Endothelial cell of umbilical vein (primary cell): ENCODE measurements at regions not wholly inside any gene's neighbourhood (a gene's known extent, or its start where the extent isn't known, plus 50 kb on each side); places are given as distances from the start of the nearest gene placed in this dataset.
A peak's percentile ranks its signal among the peaks of the same experiment; 100 is the strongest.

ENCODE experiments used
- BruUV-seq: library from RNA; stranded (reverse); fragments of 400-500 nt; replicated peaks from 2 replicates; lab custom pipeline; 2021; lab: Mats Ljungman, UMichigan
- CTCF ChIA-PET: fragments of 300-600, 350-600 bp; sonication (Branson Sonifier 250); formaldehyde crosslinking; loops from one replicate; lab custom pipeline; 2021; ENCODE audit warnings: antibody characterized with exemption, inconsistent platforms; lab: Charles Lee
- POLR2A ChIA-PET: fragments of 300-600, 350-600 bp; sonication (Branson Sonifier 250); formaldehyde crosslinking; loops from one replicate; lab custom pipeline; 2021; ENCODE audit warnings: antibody characterized with exemption, inconsistent platforms; lab: Charles Lee
- DNase-seq: peaks from one replicate; pipeline ENCODE4 v3.0.0-alpha.2; 2011; ENCODE audit warnings: low read depth, low spot score
- FAIRE-seq: peaks from 2 replicates; lab custom pipeline; 2011; peaks lifted over from hg19 to GRCh38; lab: Jason Lieb, UNC
- H2AFZ ChIP-seq: 2 replicates; pipeline ENCODE4 v1.6.0; 2012; ENCODE audit warnings: low read depth, low read length, control low read depth, inconsistent platforms
- H3K27ac ChIP-seq: 2 replicates; pipeline ENCODE4 v1.5.1; 2011; ENCODE audit warnings: low read depth, mild to moderate bottlenecking, control low read depth, low read length, moderate library complexity; ENCODE audit not compliant: insufficient read depth
- H3K27me3 ChIP-seq, 2 experiments: 2 replicates each; pipeline versions ENCODE4 v1.6.0 to v1.6.1; 2011; ENCODE audit warnings: low read length in 2 of 2, mixed read lengths in 1 of 2; ENCODE audit not compliant: control insufficient read depth in 2 of 2, insufficient read depth in 2 of 2
- H3K36me3 ChIP-seq, 2 experiments: 2 replicates in 1 of 2; 3 replicates in 1 of 2; pipeline ENCODE4 v1.5.1; 2011; ENCODE audit warnings: low read length in 2 of 2, mild to moderate bottlenecking in 1 of 2, moderate library complexity in 1 of 2; ENCODE audit not compliant: control insufficient read depth in 2 of 2, insufficient read depth in 2 of 2; ENCODE audit errors: extremely low read depth in 1 of 2
- H3K4me1 ChIP-seq: 3 replicates; pipeline ENCODE4 v1.5.1; 2011; ENCODE audit warnings: mild to moderate bottlenecking, low read length; ENCODE audit not compliant: control insufficient read depth, insufficient read depth; ENCODE audit errors: extremely low read depth
- H3K4me2 ChIP-seq: 2 replicates; pipeline ENCODE4 v1.6.1; 2011; ENCODE audit warnings: low read length, control low read depth, mixed read lengths; ENCODE audit not compliant: insufficient read depth
- H3K4me3 ChIP-seq, 3 experiments: fragments of 200-600 bp in 1 of 3; sonication (generic), shearing (Covaris generic) in 1 of 3; replicated peaks in 1 of 3; 2 replicates each; pipeline ENCODE4 v1.5.1; 2011 to 2016; ENCODE audit warnings: control low read depth in 3 of 3, low read length in 3 of 3, mild to moderate bottlenecking in 2 of 3, inconsistent platforms in 1 of 3, low read depth in 1 of 3, moderate library complexity in 1 of 3; ENCODE audit not compliant: insufficient read depth in 1 of 3
- H3K79me2 ChIP-seq: 2 replicates; pipeline ENCODE4 v1.6.0; 2012; ENCODE audit warnings: low read length, inconsistent platforms; ENCODE audit not compliant: control insufficient read depth, insufficient read depth
- H3K9ac ChIP-seq: replicated peaks from 2 replicates; pipeline ENCODE3; 2011; ENCODE audit warnings: low read length, control low read depth; ENCODE audit not compliant: insufficient read depth; ENCODE audit errors: extremely low read depth
- H3K9me1 ChIP-seq: replicated peaks from 3 replicates; pipeline ENCODE4 v1.6.0; 2011; ENCODE audit warnings: mild to moderate bottlenecking, low read length; ENCODE audit not compliant: control insufficient read depth, insufficient read depth; ENCODE audit errors: extremely low read depth
- H3K9me3 ChIP-seq: replicated peaks from 2 replicates; pipeline ENCODE4 v1.5.1; 2012; ENCODE audit warnings: low read length, inconsistent platforms; ENCODE audit not compliant: control insufficient read depth, insufficient read depth
- H4K20me1 ChIP-seq: replicated peaks from 2 replicates; pipeline ENCODE3; 2011; ENCODE audit warnings: mild to moderate bottlenecking, low read length; ENCODE audit not compliant: control insufficient read depth, insufficient read depth; ENCODE audit errors: extremely low read depth
- CTCF ChIP-seq, 2 donors: IDR thresholded peaks; 1 replicate in 1 of 2; 2 replicates in 1 of 2; pipeline ENCODE4 v1.5.1; 2011; ENCODE audit warnings: low read length in 2 of 2, mild to moderate bottlenecking in 2 of 2, moderate library complexity in 2 of 2, control low read depth in 1 of 2, inconsistent platforms in 1 of 2, low read depth in 1 of 2; ENCODE audit not compliant: insufficient read depth in 1 of 2; ENCODE audit errors: extremely low read depth in 1 of 2
- EZH2 ChIP-seq: IDR thresholded peaks from 2 replicates; pipeline ENCODE4 v1.6.1; 2012; ENCODE audit warnings: borderline replicate concordance, low read depth, mild to moderate bottlenecking, moderate library complexity, low read length, inconsistent platforms; ENCODE audit not compliant: severe bottlenecking
- FOS ChIP-seq: IDR thresholded peaks from 2 replicates; pipeline ENCODE4 v1.6.1; 2011; ENCODE audit warnings: mild to moderate bottlenecking, low read length, moderate library complexity, borderline replicate concordance; ENCODE audit not compliant: insufficient read depth
- GATA2 ChIP-seq: IDR thresholded peaks from 2 replicates; pipeline ENCODE4 v1.7.0; 2011; ENCODE audit warnings: low read depth, mild to moderate bottlenecking, moderate library complexity, mixed read lengths, low read length; ENCODE audit not compliant: insufficient read length, insufficient read depth
- JUN ChIP-seq: IDR thresholded peaks from 2 replicates; pipeline ENCODE4 v1.6.1; 2011; ENCODE audit warnings: borderline replicate concordance, low read depth; ENCODE audit not compliant: insufficient read length, insufficient read depth
- MYC ChIP-seq: IDR thresholded peaks from one replicate; pipeline ENCODE4 v1.6.1; 2011; ENCODE audit warnings: mild to moderate bottlenecking, low read depth, low read length
- POLR2A ChIP-seq: IDR thresholded peaks from 2 replicates; pipeline ENCODE4 v1.6.1; 2012; ENCODE audit warnings: low read depth, mild to moderate bottlenecking, control low read depth, low read length
- POLR2AphosphoS5 ChIP-seq: IDR thresholded peaks from 2 replicates; pipeline ENCODE4 v1.6.1; 2012; ENCODE audit warnings: low read depth, mild to moderate bottlenecking, control low read depth, low read length, moderate library complexity; ENCODE audit not compliant: insufficient read depth
- dilution Hi-C: fragments of 300-500 bp; cut with MboI; formaldehyde crosslinking; loops from one replicate; pipeline ENCODE4 v1.15.0; 2019; ENCODE audit warnings: low sequenced_read_pairs; ENCODE audit not compliant: extremely low pct_ligation_motif_present
- intact Hi-C: fragments of 100-400 bp; cut with micrococcal nuclease; formaldehyde crosslinking; loops from one replicate; pipeline ENCODE4 v1.10.0; 2022
- TF ChIP-seq, protein P1 (sequence below): IDR thresholded peaks from 2 replicates; pipeline ENCODE4 v1.6.1; 2011; ENCODE audit not compliant: insufficient read depth, insufficient read length

- H3K9ac ChIP-seq, result no peak overlapping the region
- H4K20me1 ChIP-seq, result no peaks in the 10 kb centered on the region
- intact Hi-C loops, result loop anchor here (10.0 kb wide), 1 partner anchor 139 kb away; no protein-coding TSS in a partner anchor
- POLR2A ChIA-PET, result interaction anchor here (1.4 kb wide), 1 partner anchor 93 kb away, joined by 5 read pairs; the partner anchor contains the start of gene TGFBR2
- CTCF ChIA-PET, result interaction anchor here (0.7 to 2.9 kb wide), 5 partner anchors 158 to 471 kb away, joined by 3 to 11 read pairs (median 4); no protein-coding TSS in a partner anchor
- H3K27ac ChIP-seq, result no peak overlapping the region
- dilution Hi-C loops, result no loop called here
- no peak overlapping the region for H3K4me2 ChIP-seq
- peak; percentile 52 for DNase-seq
- TF ChIP-seq POLR2AphosphoS5, result no peak
- TF ChIP-seq EZH2, result no peak
- no peak for TF ChIP-seq POLR2A
- BruUV-seq, result no TSS peak
- no peaks in the 10 kb centered on the region for H3K79me2 ChIP-seq
- H3K9me3 ChIP-seq, result no peaks in the 10 kb centered on the region
- peaks cover 66% of the 10 kb centered on the region for H3K4me1 ChIP-seq
- H3K4me3 ChIP-seq, result no peak overlapping the region
- FAIRE-seq, result no peak
- H3K9me1 ChIP-seq, result no peaks in the 10 kb centered on the region
- no peaks in the 10 kb centered on the region for H3K36me3 ChIP-seq
- H3K27me3 ChIP-seq, result no peaks in the 10 kb centered on the region
- no peak overlapping the region for H2AFZ ChIP-seq
These were observed 92.8 kb upstream of the TGFBR2 start for GRCh38 chr3:30513374-30514152.

DNA sequence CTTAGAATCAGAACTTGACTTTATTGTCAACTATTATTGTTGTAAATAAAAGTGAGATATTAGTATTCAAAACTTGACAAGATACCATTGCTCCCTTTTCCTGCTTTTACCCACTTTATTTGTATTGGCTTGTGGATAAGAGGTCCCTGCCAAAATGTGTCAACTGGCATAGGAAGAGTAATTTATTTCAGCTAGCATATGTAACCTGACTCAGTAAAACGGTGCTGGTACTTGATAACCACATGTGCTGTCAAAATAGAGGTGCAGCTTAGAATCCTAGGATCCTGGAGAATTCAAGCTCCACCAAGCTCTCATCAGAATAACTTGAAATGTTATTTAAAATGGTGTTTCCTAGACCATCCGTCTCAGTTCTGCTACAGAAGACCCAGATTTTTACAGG is 90.2 kb upstream of the TGFBR2 start:
- peak; percentile 83 for DNase-seq
- H3K4me2 ChIP-seq, result peak overlapping the region; percentile 8
- no peaks in the 10 kb centered on the region for H3K36me3 ChIP-seq
- dilution Hi-C loops, result no loop called here
- no peaks in the 10 kb centered on the region for H4K20me1 ChIP-seq
- ChIA-PET CTCF (interaction anchor here (0.6 to 3.5 kb wide), 3 partner anchors 12 to 317 kb away, joined by 3 to 13 read pairs (median 6); partner anchors contain the start of gene TGFBR2), POLR2A (interaction anchor here (0.9 kb wide), 1 partner anchor 28 kb away, joined by 3 read pairs; no protein-coding TSS in a partner anchor)
- peak overlapping the region; percentile 93 for H3K27ac ChIP-seq
- H3K9me1 ChIP-seq, result no peaks in the 10 kb centered on the region
- no peak overlapping the region for H3K4me3 ChIP-seq
- FAIRE-seq, result no peak
- H3K79me2 ChIP-seq, result no peaks in the 10 kb centered on the region
- no TSS peak for BruUV-seq
- no peaks in the 10 kb centered on the region for H3K9me3 ChIP-seq
- TF ChIP-seq, protein P1, sequence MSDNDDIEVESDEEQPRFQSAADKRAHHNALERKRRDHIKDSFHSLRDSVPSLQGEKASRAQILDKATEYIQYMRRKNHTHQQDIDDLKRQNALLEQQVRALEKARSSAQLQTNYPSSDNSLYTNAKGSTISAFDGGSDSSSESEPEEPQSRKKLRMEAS, result no peak
- TF ChIP-seq FOS (no peak), POLR2AphosphoS5 (peak; percentile 36), JUN (no peak), EZH2 (no peak), CTCF (IDR thresholded peaks at IDR 0.05; ENCODE audit: extremely low read depth in 1 of 2, insufficient read depth in 1 of 2, low read depth in 1 of 2, low read length in 2 of 2) (no peak), GATA2 (no peak), MYC (no peak)
- peaks cover 82% of the 10 kb centered on the region for H3K4me1 ChIP-seq
- intact Hi-C loops, result loop anchor here (5.0 to 10.0 kb wide), 2 partner anchors 141 to 474 kb away; no protein-coding TSS in a partner anchor
- H2AFZ ChIP-seq, result no peak overlapping the region
- no peak overlapping the region for H3K9ac ChIP-seq
- H3K27me3 ChIP-seq, result no peaks in the 10 kb centered on the region
